Pancreas (tissue), 10 donors: ENCODE measurements at regions not wholly inside any gene's neighbourhood (a gene's known extent, or its start where the extent isn't known, plus 50 kb on each side); places are given as distances from the start of the nearest gene placed in this dataset.

ENCODE experiments used
- ATAC-seq, 4 donors: fragments of 200-7000 bp; cut with Tn5 transposase; one replicate each; pipeline versions ENCODE4 v1.8.0 to v1.9.1; 2020; ENCODE audit warnings: mild to moderate bottlenecking in 4 of 4, moderate library complexity in 4 of 4
- DNase-seq, 6 donors: peaks; one replicate each; pipeline ENCODE4 v3.0.0-alpha.2; 2020
- FAIRE-seq: peaks from 2 replicates; lab custom pipeline; 2012; peaks lifted over from hg19 to GRCh38; lab: Jason Lieb, UNC
- H3K27ac ChIP-seq, 4 donors: fragments of 200-600 bp; sonication (generic); 1 replicate in 3 of 4; 2 replicates in 1 of 4; pipeline versions ENCODE4 v1.5.0 to v1.8.0; 2020
- H3K27me3 ChIP-seq, 4 donors: fragments of 200-600 bp; one replicate each; pipeline ENCODE4 v1.8.0; 2021
- H3K36me3 ChIP-seq, 3 donors: fragments of 200-600 bp; sonication (generic) in 1 of 3; one replicate each; pipeline versions ENCODE4 v1.5.0 to v1.8.0; 2020 to 2021
- H3K4me1 ChIP-seq, 3 donors: fragments of 200-600 bp; one replicate each; pipeline ENCODE4 v1.8.0; 2021
- H3K4me3 ChIP-seq, 4 donors: fragments of 200-600 bp; sonication (generic) in 2 of 4; one replicate each; pipeline versions ENCODE4 v1.5.0 to v1.8.0; 2020 to 2021
- H3K9me3 ChIP-seq, 4 donors: fragments of 200-600 bp; one replicate each; pipeline ENCODE4 v1.8.0; 2021
- CTCF ChIP-seq, 4 donors: fragments of 200-600 bp; sonication (generic) in 3 of 4; IDR thresholded peaks; one replicate each; pipeline versions ENCODE4 v1.5.0 to v1.8.0; 2021; ENCODE audit warnings: antibody characterized with exemption in 4 of 4
- WGBS, 2 donors: extraction: QIAGEN DNeasy Blood & Tissue Kit; methylation state at CpG; one replicate each; pipeline ENCODE4 v1.1.7; 2013; 5-methylcytosine and 5-hydroxymethylcytosine counted together
- intact Hi-C, 3 donors: fragments of 100-400 bp; cut with DNase I; formaldehyde crosslinking; loops; one replicate each; pipeline versions ENCODE4 v1.11.1 to v1.14.2; 2022
- donor health status: healthy with polysubstance abuse.
- donor health status: DM: no; HTN: no; CAD: no; lungs with moderate emphysema.
- donor health status: DM: no; HTN: no; CAD: no.
- donor health status: control.
- donor health status: control.
- donor health status: Bipolar disorder and iron deficiency.
- donor health status: DM: yes; HTN: yes; CAD: no.
- donor health status: DM: no; HTN: no; CAD: no.
- donor health status: DM: no; HTN: no; CAD: no.
- donor health status: DM: yes; HTN: yes; CAD: no.

- no peak overlapping the region for H3K27ac ChIP-seq
- no peak for DNase-seq
- intact Hi-C loops: no loop called here
- no peak for TF ChIP-seq CTCF (IDR thresholded peaks at IDR 0.05)
- no peaks in the 10 kb centered on the region for H3K27me3 ChIP-seq
- ATAC-seq: peak in 1 of 4 donors; percentile 27
- no peaks in the 10 kb centered on the region for H3K4me1 ChIP-seq
- no peak overlapping the region for H3K4me3 ChIP-seq
- FAIRE-seq: no peak
- no peaks in the 10 kb centered on the region for H3K36me3 ChIP-seq
- H3K9me3 ChIP-seq: no peaks in the 10 kb centered on the region
- WGBS, 2 donors: 87 to 93% methylated on average over 3 of the region's 3 CpGs
Observed at GRCh38 chr4:158080354-158080753, 92.5 kb downstream of the GASK1B start.

GRCh38 chr4:158079661-158080060, 93.2 kb downstream of the GASK1B start:
- H3K27ac ChIP-seq: no peak overlapping the region
- no peak overlapping the region for H3K4me3 ChIP-seq
- no peak for FAIRE-seq
- ATAC-seq: no peak
- H3K27me3 ChIP-seq: no peaks in the 10 kb centered on the region
- no peaks in the 10 kb centered on the region for H3K36me3 ChIP-seq
- intact Hi-C loops: no loop called here
- no peaks in the 10 kb centered on the region for H3K9me3 ChIP-seq
- H3K4me1 ChIP-seq: no peaks in the 10 kb centered on the region
- 84% methylated on average over 2 of the region's 2 CpGs for WGBS, 2 donors
- no peak for TF ChIP-seq CTCF (IDR thresholded peaks at IDR 0.05)
- no peak for DNase-seq

GRCh38 chr4:158077835-158078234, 95.0 kb downstream of the GASK1B start:
- no peak overlapping the region for H3K4me3 ChIP-seq
- intact Hi-C loops: no loop called here
- H3K36me3 ChIP-seq: no peaks in the 10 kb centered on the region
- H3K27ac ChIP-seq: no peak overlapping the region
- no peak for TF ChIP-seq CTCF (IDR thresholded peaks at IDR 0.05)
- no peaks in the 10 kb centered on the region for H3K9me3 ChIP-seq
- DNase-seq (no peak), ATAC-seq (no peak), FAIRE-seq (no peak)
- H3K4me1 ChIP-seq: no peaks in the 10 kb centered on the region
- no peaks in the 10 kb centered on the region for H3K27me3 ChIP-seq
- WGBS, 2 donors: 81 to 91% methylated on average over 2 of the region's 2 CpGs

- Histone ChIP-seq H3K36me3 (no peaks in the 10 kb centered on the region), H3K27ac (no peak overlapping the region), H3K9me3 (no peaks in the 10 kb centered on the region), H3K27me3 (no peaks in the 10 kb centered on the region), H3K4me1 (no peaks in the 10 kb centered on the region), H3K4me3 (no peak overlapping the region)
- FAIRE-seq (no peak), DNase-seq (no peak), ATAC-seq (no peak)
- whole genome bisulfite sequencing, 2 donors: 66 to 72% methylated on average over 5 of the region's 5 CpGs
- no peak for TF ChIP-seq CTCF (IDR thresholded peaks at IDR 0.05)
- intact Hi-C loops: no loop called here
Observed at GRCh38 chr4:158074851-158075250, 98.0 kb downstream of the GASK1B start.

GRCh38 chr4:158071931-158072330, 100.9 kb downstream of the GASK1B start:
- FAIRE-seq (no peak), ATAC-seq (no peak), DNase-seq (no peak)
- intact Hi-C loops: no loop called here
- no peak for TF ChIP-seq CTCF (IDR thresholded peaks at IDR 0.05)
- H3K27me3 ChIP-seq: no peaks in the 10 kb centered on the region
- H3K9me3 ChIP-seq: no peaks in the 10 kb centered on the region
- H3K4me3 ChIP-seq: no peak overlapping the region
- 79 to 87% methylated on average over 4 of the region's 4 CpGs for WGBS, 2 donors
- no peaks in the 10 kb centered on the region for H3K36me3 ChIP-seq
- no peak overlapping the region for H3K27ac ChIP-seq
- peaks cover 0 to 5% (median 0%) of the 10 kb centered on the region in 3 donors for H3K4me1 ChIP-seq
